ENCODE measurements at regions not wholly inside any gene's neighbourhood (a gene's known extent, or its start where the extent isn't known, plus 50 kb on each side); places are given as distances from the start of the nearest gene placed in this dataset.

- H3K4me1 Mint-ChIP-seq: no peaks in the 10 kb centered on the region
- no peak for ATAC-seq
- no peak overlapping the region for H3K27ac Mint-ChIP-seq
- no peak overlapping the region for H3K4me3 Mint-ChIP-seq
- no peaks in the 10 kb centered on the region for H3K36me3 Mint-ChIP-seq
- H3K27me3 Mint-ChIP-seq: no peaks in the 10 kb centered on the region
- peaks cover 5% of the 10 kb centered on the region for H3K9me3 Mint-ChIP-seq
Measured at GRCh38 chr9:11002705-11003104, 389.9 kb upstream of the PTPRD start.

GRCh38 chr9:11003836-11004235, 391.0 kb upstream of the PTPRD start:
- no peaks in the 10 kb centered on the region for H3K4me1 Mint-ChIP-seq
- no peak overlapping the region for H3K4me3 Mint-ChIP-seq
- H3K9me3 Mint-ChIP-seq: peaks cover 9% of the 10 kb centered on the region
- ATAC-seq: no peak
- H3K27ac Mint-ChIP-seq: no peak overlapping the region
- H3K27me3 Mint-ChIP-seq: no peaks in the 10 kb centered on the region
- no peaks in the 10 kb centered on the region for H3K36me3 Mint-ChIP-seq

DNA sequence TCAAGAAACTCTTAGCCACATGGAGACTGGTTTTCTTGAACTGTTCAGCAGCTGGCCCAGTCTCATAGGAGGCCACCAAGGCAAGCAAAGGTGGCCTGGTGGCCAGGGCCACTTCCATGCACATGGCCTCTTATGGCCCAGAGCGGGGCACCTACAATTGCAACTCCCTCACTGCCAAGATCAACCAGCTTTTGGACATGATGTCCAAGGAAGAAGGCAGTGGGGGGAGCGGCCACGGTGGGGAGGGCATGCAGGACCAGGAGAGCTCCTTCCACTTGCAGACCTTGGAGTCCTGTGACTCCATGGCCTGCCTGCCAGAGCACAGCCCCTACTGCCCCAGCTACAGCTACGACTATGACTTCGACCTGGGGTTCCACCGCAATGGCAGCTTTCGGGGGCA, 398.9 kb upstream of the PTPRD start:
- Mint-ChIP-seq H3K4me1 (no peaks in the 10 kb centered on the region), H3K4me3 (no peak overlapping the region), H3K9me3 (peaks cover 22% of the 10 kb centered on the region), H3K36me3 (no peaks in the 10 kb centered on the region), H3K27me3 (no peaks in the 10 kb centered on the region), H3K27ac (no peak overlapping the region)
- ATAC-seq: no peak

DNA sequence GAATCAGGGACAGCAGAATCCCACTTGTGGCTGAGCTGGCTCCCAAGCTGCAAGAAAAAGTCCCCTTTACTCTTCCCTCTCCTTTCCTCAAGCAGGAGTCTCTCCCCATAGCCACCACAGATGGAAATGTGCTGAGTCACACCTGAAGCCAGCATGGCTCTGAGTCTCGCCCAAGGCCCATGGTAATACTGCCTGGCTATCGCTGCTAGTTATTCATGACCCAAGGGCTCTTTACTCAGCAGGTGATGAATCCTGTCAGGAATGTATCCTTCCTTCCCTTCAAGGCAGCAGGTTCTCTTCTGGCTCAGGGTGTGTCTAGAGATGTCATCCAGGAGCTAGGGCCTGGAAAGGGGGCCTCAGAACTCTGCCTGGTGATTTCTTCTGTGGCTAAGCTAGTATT, 403.3 kb upstream of the PTPRD start:
- Mint-ChIP-seq H3K9me3 (peaks cover 15% of the 10 kb centered on the region), H3K4me3 (no peak overlapping the region), H3K36me3 (no peaks in the 10 kb centered on the region), H3K4me1 (no peaks in the 10 kb centered on the region), H3K27me3 (no peaks in the 10 kb centered on the region), H3K27ac (no peak overlapping the region)
- ATAC-seq: no peak

GRCh38 chr9:11023201-11023600, 410.4 kb upstream of the PTPRD start:
- peaks cover 7% of the 10 kb centered on the region for H3K9me3 Mint-ChIP-seq
- H3K4me3 Mint-ChIP-seq: no peak overlapping the region
- H3K27ac Mint-ChIP-seq: no peak overlapping the region
- ATAC-seq: no peak
- H3K4me1 Mint-ChIP-seq: no peaks in the 10 kb centered on the region
- H3K27me3 Mint-ChIP-seq: no peaks in the 10 kb centered on the region
- H3K36me3 Mint-ChIP-seq: no peaks in the 10 kb centered on the region

DNA sequence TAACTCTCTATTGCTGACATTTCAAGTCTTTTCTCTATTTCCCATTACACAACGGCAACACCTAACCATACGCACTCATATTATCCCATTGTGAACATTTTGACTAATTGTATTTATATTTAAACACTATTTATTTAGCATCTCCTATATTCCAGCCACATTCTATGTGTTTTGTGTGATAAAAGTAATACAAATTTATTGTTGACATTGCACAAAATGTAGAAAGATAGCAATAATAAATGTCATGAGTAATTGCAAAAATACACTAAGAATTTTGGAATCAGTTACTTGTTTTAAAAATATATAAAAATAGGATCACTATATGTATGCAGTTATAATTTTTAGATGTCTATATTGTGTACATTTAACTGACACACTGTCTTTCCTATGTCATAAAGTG, 413.0 kb upstream of the PTPRD start:
- H3K9me3 Mint-ChIP-seq: peaks cover 7% of the 10 kb centered on the region
- no peaks in the 10 kb centered on the region for H3K4me1 Mint-ChIP-seq
- no peak for ATAC-seq
- no peak overlapping the region for H3K4me3 Mint-ChIP-seq
- no peaks in the 10 kb centered on the region for H3K36me3 Mint-ChIP-seq
- no peaks in the 10 kb centered on the region for H3K27me3 Mint-ChIP-seq
- H3K27ac Mint-ChIP-seq: no peak overlapping the region

GRCh38 chr9:11038366-11038765, 425.6 kb upstream of the PTPRD start:
- Mint-ChIP-seq H3K4me3 (no peak overlapping the region), H3K27ac (no peak overlapping the region), H3K36me3 (no peaks in the 10 kb centered on the region), H3K27me3 (no peaks in the 10 kb centered on the region), H3K9me3 (peaks cover 3% of the 10 kb centered on the region), H3K4me1 (no peaks in the 10 kb centered on the region)
- no peak for ATAC-seq

DNA sequence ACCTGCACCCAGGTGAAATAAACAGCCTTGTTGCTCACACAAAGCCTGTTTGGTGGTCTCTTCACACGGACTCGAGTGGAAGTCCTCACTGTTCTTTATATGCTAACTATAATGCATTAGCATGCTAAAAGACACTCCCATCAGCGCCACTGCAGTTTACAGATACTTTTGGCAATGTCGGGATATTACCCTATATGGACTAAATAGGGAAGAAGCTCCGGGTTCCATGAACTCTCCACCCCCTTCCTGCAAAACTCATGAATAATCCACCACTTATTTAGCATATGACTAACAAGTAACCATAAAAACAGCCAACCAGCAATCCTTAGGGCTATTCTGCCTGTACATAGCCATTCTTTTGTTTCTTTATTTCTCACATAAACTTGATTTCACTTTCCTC, 426.2 kb upstream of the PTPRD start:
- ATAC-seq: no peak
- Mint-ChIP-seq H3K9me3 (peaks cover 3% of the 10 kb centered on the region), H3K27ac (no peak overlapping the region), H3K36me3 (no peaks in the 10 kb centered on the region), H3K27me3 (no peaks in the 10 kb centered on the region), H3K4me3 (no peak overlapping the region), H3K4me1 (no peaks in the 10 kb centered on the region)

- Mint-ChIP-seq H3K27ac (no peak overlapping the region), H3K36me3 (no peaks in the 10 kb centered on the region), H3K4me3 (no peak overlapping the region), H3K27me3 (no peaks in the 10 kb centered on the region), H3K4me1 (no peaks in the 10 kb centered on the region), H3K9me3 (peaks cover 6% of the 10 kb centered on the region)
- no peak for ATAC-seq
Measured at GRCh38 chr9:11045589-11045988, 432.8 kb upstream of the PTPRD start.

- Mint-ChIP-seq H3K4me3 (no peak overlapping the region), H3K9me3 (peaks cover 3% of the 10 kb centered on the region), H3K27ac (no peak overlapping the region), H3K4me1 (no peaks in the 10 kb centered on the region), H3K36me3 (no peaks in the 10 kb centered on the region), H3K27me3 (no peaks in the 10 kb centered on the region)
- ATAC-seq: no peak
Measured at GRCh38 chr9:11063263-11063662, 450.5 kb upstream of the PTPRD start.

- Mint-ChIP-seq H3K4me3 (no peak overlapping the region), H3K4me1 (no peaks in the 10 kb centered on the region), H3K36me3 (no peaks in the 10 kb centered on the region), H3K27me3 (no peaks in the 10 kb centered on the region), H3K9me3 (peaks cover 3% of the 10 kb centered on the region), H3K27ac (no peak overlapping the region)
- no peak for ATAC-seq
Measured at GRCh38 chr9:11064909-11065308, 452.1 kb upstream of the PTPRD start.

DNA sequence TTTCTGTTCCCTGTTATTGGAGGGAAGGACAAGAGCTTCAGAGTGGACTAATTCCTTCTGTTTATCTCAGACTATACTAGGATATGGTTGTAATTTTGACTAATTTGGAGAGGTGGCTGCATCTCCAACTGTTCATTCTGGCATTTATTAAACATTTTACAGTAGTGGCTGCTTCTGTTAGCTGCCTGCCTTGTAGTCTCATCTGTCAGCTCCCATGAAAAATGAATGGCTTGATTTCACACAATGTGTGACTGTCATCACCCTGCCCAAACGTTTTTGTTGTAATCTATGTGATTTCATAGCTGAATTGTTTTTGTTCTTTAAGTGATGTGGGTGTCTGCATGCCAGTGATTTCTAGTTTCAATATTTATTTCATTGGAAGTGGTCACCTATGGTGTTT, 459.4 kb upstream of the PTPRD start:
- Mint-ChIP-seq H3K4me1 (no peaks in the 10 kb centered on the region), H3K27ac (no peak overlapping the region), H3K27me3 (no peaks in the 10 kb centered on the region), H3K4me3 (no peak overlapping the region), H3K36me3 (no peaks in the 10 kb centered on the region), H3K9me3 (peaks cover 8% of the 10 kb centered on the region)
- ATAC-seq: no peak

DNA sequence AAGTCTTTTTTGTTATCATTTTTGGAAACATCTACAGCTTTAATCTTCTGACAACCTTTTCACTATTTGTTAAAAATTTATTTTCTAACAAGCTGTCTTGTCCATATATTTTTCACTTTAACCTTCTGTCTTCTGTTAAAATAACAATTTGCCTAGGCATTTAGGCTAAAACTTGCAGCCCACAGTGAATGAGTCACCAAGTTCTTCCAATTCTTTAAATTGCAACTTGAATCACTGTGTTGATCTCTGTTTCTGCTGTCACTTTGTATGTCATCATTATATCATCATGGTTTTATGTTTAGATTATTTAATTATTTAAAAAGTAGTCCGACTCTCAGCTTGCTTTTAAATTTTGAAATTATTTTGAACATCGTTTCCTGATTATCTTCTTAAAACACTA, 473.8 kb upstream of the PTPRD start:
- Mint-ChIP-seq H3K27me3 (no peaks in the 10 kb centered on the region), H3K9me3 (peaks cover 4% of the 10 kb centered on the region), H3K36me3 (no peaks in the 10 kb centered on the region), H3K4me1 (no peaks in the 10 kb centered on the region), H3K27ac (no peak overlapping the region), H3K4me3 (no peak overlapping the region)
- no peak for ATAC-seq

DNA sequence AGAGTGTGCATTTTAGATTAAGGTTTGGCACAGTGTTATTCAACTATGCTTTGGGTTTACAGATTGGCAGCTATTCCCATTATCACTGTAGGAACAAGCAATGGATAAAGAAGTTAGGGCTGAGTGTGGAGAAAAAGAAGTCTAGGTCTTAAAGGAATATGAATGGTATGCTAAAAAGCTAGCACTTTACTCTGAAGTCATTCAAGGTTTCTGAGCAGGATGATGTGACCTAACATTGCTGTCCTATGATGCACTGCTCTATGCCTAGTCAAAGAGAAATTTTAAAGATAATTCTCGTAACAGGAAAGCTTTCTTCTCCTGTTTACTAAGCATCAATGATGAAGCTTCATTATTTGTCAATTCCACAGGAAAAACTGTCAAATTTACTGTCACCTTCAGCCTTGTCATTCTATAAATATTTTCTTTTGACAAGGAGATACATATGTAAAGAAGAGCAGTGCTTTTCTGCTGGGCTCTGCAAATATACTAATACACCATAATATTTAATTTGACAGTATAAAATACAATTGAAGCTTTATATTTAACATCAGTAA, 476.1 kb upstream of the PTPRD start:
- no peak overlapping the region for H3K4me3 Mint-ChIP-seq
- H3K27ac Mint-ChIP-seq: no peak overlapping the region
- ATAC-seq: no peak
- no peaks in the 10 kb centered on the region for H3K27me3 Mint-ChIP-seq
- H3K9me3 Mint-ChIP-seq: peaks cover 8% of the 10 kb centered on the region
- H3K36me3 Mint-ChIP-seq: no peaks in the 10 kb centered on the region
- no peaks in the 10 kb centered on the region for H3K4me1 Mint-ChIP-seq

GRCh38 chr9:11092974-11093373, 480.2 kb upstream of the PTPRD start:
- H3K9me3 Mint-ChIP-seq: peaks cover 6% of the 10 kb centered on the region
- H3K4me3 Mint-ChIP-seq: no peak overlapping the region
- H3K27me3 Mint-ChIP-seq: no peaks in the 10 kb centered on the region
- no peak overlapping the region for H3K27ac Mint-ChIP-seq
- H3K36me3 Mint-ChIP-seq: no peaks in the 10 kb centered on the region
- ATAC-seq: no peak
- H3K4me1 Mint-ChIP-seq: no peaks in the 10 kb centered on the region

DNA sequence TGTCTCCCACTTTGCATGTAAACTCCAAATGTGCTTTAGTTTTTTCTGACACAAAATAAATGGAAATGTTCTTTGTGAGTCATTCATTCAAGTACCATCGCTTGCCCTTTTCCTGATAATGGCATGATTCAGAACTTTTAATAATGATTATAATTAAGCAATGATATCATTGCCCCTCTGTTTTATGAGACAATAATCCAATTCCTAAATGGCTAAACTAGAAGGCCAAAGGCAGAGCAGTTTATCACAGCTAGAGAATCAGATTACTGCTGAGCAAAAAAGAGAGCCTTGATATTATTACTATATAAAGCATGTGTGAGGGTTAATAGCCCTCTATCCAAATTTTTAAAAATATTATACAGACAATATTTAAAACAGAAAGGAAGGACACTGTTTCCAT, 484.2 kb upstream of the PTPRD start:
- Mint-ChIP-seq H3K4me1 (no peaks in the 10 kb centered on the region), H3K4me3 (no peak overlapping the region), H3K36me3 (no peaks in the 10 kb centered on the region), H3K27me3 (no peaks in the 10 kb centered on the region), H3K27ac (no peak overlapping the region), H3K9me3 (peaks cover 20% of the 10 kb centered on the region)
- ATAC-seq: no peak

- H3K4me3 Mint-ChIP-seq: no peak overlapping the region
- peaks cover 14% of the 10 kb centered on the region for H3K9me3 Mint-ChIP-seq
- no peak overlapping the region for H3K27ac Mint-ChIP-seq
- H3K4me1 Mint-ChIP-seq: no peaks in the 10 kb centered on the region
- no peaks in the 10 kb centered on the region for H3K27me3 Mint-ChIP-seq
- no peak for ATAC-seq
- no peaks in the 10 kb centered on the region for H3K36me3 Mint-ChIP-seq
Measured at GRCh38 chr9:11103525-11103924, 490.7 kb upstream of the PTPRD start.

Measured in stimulated activated memory B cell treated with anti-CD40 and anti-IgM and Interleukin-4, amounts not matched to agents 10 μg/mL and 1 μg/mL and 100 μg/mL, for 72 hours (primary cell).